HEK293T (cell line): ENCODE measurements at regions not wholly inside any gene's neighbourhood (a gene's known extent, or its start where the extent isn't known, plus 50 kb on each side); places are given as distances from the start of the nearest gene placed in this dataset.

Source experiments
- BHLHE40 ChIP-seq: fragments of 450-650 bp; IDR thresholded peaks from 2 replicates; pipeline ENCODE4 v1.6.1; 2016; ENCODE audit warnings: mild to moderate bottlenecking, moderate library complexity, borderline replicate concordance
- CTBP1 ChIP-seq: fragments of 450-650 bp; IDR thresholded peaks from 2 replicates; pipeline ENCODE4 v1.6.1; 2016; ENCODE audit warnings: borderline replicate concordance
- ELF4 ChIP-seq: fragments of 450-650 bp; IDR thresholded peaks from 2 replicates; pipeline ENCODE4 v1.6.1; 2017; ENCODE audit warnings: antibody characterized with exemption
- FOXA1 ChIP-seq: fragments of 450-650 bp; IDR thresholded peaks from 2 replicates; pipeline ENCODE4 v1.6.1; 2016; ENCODE audit warnings: mild to moderate bottlenecking
- FOXM1 ChIP-seq: fragments of 450-650 bp; IDR thresholded peaks from 2 replicates; pipeline ENCODE4 v1.6.1; 2017; ENCODE audit warnings: mild to moderate bottlenecking, borderline replicate concordance
- LEF1 ChIP-seq: fragments of 450-650 bp; IDR thresholded peaks from 2 replicates; pipeline ENCODE4 v1.6.1; 2017; ENCODE audit warnings: mild to moderate bottlenecking, borderline replicate concordance

DNA sequence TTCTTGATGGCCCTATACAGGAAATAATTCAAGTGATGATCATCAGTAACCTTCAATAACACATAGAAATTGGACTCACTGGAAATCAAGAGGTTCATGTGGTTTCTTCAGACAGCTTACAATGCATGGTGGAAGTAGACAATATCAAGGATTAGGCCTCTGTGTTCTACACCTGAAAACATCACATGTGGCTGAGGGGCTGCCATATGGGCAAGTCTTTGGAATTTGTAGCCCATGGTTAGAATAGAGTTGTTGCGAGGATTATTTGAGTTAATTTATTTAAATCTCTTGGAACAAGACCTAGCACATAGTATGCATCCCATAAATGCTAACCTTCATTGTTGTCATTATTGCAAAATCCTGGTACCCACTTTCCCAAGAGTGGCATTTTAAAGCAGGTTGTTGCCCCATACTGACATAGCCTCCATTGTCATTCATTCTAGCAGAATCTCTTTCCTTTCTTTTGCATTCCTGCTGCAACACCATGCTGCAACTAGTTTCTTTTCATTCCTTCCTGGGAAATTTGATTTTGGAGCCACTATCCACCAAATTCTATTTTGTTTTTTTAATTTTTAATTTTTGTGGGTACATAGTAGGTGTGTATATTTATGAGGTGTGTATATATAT, 352.7 kb upstream of the NAV3 start:
- no peak for TF ChIP-seq FOXM1
- no peak for TF ChIP-seq FOXA1
- no peak for TF ChIP-seq ELF4
- TF ChIP-seq BHLHE40: no peak
- no peak for TF ChIP-seq CTBP1
- TF ChIP-seq LEF1: no peak
